AG09319 (cell line): ENCODE measurements at regions not wholly inside any gene's neighbourhood (a gene's known extent, or its start where the extent isn't known, plus 50 kb on each side); places are given as distances from the start of the nearest gene placed in this dataset.
"Not testable (repeated sequence)": the region's sequence is repeated elsewhere in the genome, so short reads cannot be mapped to it uniquely, and the experiment has no call there.

ENCODE experiments used
- DNase-seq: peaks from one replicate; pipeline ENCODE4 v3.0.0-alpha.2; 2010; ENCODE audit warnings: low read depth; ENCODE audit errors: extremely low read depth
- TF ChIP-seq, protein P1 (sequence below): IDR thresholded peaks from 2 replicates; pipeline ENCODE4 v1.5.1; 2011; ENCODE audit warnings: low read depth, mild to moderate bottlenecking, inconsistent platforms, low read length, moderate library complexity

DNA sequence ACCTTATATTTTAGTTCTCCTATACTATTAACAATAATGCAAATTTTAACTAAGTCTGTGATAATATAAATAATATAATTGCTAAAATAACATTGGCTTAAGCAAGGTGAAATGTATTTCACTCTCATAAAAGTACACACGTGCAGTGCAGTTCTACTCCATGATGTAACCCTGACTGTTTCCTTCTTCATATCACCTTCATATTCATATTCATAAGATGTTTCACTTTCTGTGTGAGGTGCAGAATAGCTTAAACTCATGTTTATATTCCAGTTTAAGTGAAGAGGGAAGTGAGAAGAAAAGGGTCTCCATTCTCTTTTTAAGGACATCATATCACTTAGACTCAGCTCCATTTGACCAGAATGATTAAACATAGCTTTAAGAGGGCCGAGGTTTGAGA, 1810.0 kb upstream of the PCDH10 start:
- TF ChIP-seq, protein P1, sequence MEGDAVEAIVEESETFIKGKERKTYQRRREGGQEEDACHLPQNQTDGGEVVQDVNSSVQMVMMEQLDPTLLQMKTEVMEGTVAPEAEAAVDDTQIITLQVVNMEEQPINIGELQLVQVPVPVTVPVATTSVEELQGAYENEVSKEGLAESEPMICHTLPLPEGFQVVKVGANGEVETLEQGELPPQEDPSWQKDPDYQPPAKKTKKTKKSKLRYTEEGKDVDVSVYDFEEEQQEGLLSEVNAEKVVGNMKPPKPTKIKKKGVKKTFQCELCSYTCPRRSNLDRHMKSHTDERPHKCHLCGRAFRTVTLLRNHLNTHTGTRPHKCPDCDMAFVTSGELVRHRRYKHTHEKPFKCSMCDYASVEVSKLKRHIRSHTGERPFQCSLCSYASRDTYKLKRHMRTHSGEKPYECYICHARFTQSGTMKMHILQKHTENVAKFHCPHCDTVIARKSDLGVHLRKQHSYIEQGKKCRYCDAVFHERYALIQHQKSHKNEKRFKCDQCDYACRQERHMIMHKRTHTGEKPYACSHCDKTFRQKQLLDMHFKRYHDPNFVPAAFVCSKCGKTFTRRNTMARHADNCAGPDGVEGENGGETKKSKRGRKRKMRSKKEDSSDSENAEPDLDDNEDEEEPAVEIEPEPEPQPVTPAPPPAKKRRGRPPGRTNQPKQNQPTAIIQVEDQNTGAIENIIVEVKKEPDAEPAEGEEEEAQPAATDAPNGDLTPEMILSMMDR = no peak
- DNase-seq = no peak

DNA sequence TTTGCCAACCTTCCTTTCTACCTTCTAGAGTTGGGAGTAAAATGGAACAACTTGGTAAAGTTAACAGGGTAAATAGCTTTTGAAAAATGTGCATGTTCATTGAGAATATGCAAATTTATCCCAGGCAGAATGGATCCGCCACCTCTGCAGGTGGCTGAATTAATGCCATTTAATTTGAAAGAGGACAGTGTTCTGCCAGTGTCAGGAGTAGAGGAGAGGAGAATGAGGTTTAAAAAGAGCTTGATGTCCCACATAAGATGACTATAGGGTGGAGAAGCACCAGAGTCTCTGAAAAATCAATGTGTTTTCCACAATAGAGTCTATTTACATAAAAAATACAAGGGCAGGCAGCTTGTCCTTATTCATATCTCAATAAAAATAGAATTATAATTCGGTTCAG, 1804.3 kb upstream of the PCDH10 start:
- DNase-seq = no peak
- TF ChIP-seq, protein P1 = no peak

DNA sequence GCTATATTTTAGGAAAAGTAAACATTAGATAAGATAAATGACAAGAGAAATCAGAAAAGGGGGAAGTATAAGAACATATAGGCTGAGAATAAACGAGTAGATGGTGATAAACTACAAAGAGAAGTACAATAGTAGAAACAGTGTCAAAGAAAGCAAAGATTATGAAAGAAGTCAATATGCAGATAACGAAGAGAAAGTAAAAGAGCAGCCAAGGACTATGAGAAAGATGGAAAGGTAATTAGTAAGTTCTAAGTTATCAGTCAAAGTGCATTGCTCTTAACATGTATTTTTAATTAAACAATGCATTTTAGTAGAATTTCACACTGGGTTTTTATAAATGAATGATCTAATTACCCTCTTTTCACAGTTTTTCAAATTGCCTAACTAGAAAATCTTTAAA, 1801.3 kb upstream of the PCDH10 start:
- TF ChIP-seq, protein P1 = no peak

DNA sequence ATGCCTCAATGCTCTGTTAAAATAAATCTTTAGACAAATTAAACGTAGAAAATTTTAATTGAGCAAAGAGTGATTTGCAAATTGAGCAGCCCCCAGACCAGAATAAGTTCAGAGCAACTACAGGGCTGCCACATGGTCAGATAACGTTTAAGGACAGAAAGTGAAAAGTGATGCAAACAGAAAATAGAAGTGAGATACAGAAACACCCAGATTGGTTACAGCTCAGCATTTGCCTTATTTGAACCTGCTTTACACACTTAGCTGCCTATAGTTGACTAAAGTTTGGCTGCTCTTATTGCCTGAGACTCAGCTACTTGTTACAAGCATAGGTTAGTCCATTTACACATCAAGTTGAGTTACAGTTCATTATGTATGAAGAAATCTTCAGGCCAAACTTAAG, 1800.8 kb upstream of the PCDH10 start:
- TF ChIP-seq, protein P1 = no peak
- DNase-seq = no peak

More for the DNA sequence above, 1801.3 kb upstream of the PCDH10 start:
- DNase-seq = no peak

DNA sequence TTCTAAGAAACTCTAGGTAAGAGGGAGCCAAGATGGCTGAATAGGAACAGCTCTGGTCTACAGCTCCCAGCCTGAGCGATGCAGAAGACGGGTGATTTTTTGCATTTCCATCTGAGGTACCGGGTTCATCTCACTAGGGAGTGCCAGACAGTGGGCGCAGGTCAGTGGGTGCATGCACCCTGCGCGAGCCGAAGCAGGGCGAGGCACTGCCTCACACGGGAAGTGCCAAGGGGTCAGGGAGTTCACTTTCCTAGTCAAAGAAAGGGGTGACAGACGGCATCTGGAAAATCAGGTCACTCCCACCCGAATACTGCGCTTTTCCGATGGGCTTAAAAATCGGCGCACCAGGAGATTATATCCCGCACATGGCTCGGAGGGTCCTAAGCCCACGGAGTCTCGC, 1796.7 kb upstream of the PCDH10 start:
- DNase-seq = not testable (repeated sequence)

DNA sequence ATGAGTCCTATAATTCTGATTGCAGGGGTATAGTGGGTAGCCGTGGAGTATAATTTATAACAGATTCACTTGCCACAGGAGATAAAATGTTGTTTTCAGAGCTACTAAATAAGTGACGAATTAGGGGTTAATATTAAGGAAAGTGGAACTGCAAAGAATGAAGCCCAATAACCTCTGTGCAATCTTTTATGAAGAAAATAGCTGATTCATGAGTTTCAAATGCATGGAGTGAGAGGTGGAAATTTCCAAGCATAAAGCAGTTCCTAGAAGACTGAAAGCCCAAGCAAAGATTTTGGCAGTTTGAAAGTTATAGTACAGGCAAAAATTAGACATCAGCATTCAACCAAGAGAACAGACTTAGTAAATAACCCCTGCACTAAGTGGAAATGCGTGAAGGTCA, 1782.4 kb upstream of the PCDH10 start:
- TF ChIP-seq, protein P1 = no peak
- no peak for DNase-seq

DNA sequence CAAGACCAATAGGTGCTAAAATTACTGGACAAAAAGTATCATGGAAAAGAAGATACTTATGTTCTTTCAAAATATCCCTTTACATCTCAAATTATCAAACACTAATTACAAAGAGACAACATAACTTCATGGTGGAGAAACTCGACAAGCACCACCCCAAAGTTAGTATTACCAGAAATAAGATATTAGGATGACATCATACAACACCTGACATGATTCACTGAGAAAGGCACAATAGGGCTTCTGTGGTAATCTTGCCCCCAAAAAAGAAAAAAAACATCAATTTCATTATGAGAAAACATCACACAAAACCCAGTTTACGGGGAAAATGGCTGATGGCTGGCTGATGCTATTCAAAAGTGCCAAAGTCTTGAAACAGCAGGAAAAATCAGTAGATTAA, 1781.7 kb upstream of the PCDH10 start:
- no peak for DNase-seq
- TF ChIP-seq, protein P1 = no peak

DNA sequence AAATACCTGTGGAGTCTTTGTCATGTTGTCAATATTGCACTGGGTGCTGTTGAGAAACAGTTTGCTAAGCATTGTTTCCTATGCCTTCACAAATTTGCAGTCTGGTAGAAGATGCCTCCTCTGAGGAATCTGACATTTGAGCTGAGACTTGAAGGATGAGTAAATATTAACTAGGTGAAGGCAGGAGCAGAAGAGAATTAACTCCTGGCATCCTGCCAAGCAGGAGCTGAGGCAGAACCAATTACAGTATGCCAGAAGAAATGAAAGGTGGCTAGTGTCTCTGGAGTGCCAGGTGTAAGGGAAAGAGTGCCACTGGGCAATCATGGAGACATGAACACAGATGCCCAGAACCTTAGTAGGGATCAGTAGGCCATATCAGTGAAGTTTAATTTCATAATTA, 1778.2 kb upstream of the PCDH10 start:
- TF ChIP-seq, protein P1 = no peak
- no peak for DNase-seq
